Upper lobe of left lung (tissue), 4 donors: ENCODE measurements at regions not wholly inside any gene's neighbourhood (a gene's known extent, or its start where the extent isn't known, plus 50 kb on each side); places are given as distances from the start of the nearest gene placed in this dataset.

Experiments used
- EP300 ChIP-seq, 4 donors: sonication (generic); formaldehyde crosslinking; IDR thresholded peaks; one replicate each; pipeline ENCODE4 v1.5.1; 2017; ENCODE audit warnings: antibody characterized with exemption in 4 of 4, control low read depth in 2 of 4
- TF ChIP-seq, protein P1 (sequence below), 6 experiments: fragments of 450-650 bp in 4 of 6; fragments of 200-600 bp in 2 of 6; sonication (generic) in 2 of 6; IDR thresholded peaks; one replicate each; pipeline ENCODE4 v1.5.1; 2016 to 2019; ENCODE audit warnings: antibody characterized with exemption in 6 of 6

- TF ChIP-seq, protein P1, sequence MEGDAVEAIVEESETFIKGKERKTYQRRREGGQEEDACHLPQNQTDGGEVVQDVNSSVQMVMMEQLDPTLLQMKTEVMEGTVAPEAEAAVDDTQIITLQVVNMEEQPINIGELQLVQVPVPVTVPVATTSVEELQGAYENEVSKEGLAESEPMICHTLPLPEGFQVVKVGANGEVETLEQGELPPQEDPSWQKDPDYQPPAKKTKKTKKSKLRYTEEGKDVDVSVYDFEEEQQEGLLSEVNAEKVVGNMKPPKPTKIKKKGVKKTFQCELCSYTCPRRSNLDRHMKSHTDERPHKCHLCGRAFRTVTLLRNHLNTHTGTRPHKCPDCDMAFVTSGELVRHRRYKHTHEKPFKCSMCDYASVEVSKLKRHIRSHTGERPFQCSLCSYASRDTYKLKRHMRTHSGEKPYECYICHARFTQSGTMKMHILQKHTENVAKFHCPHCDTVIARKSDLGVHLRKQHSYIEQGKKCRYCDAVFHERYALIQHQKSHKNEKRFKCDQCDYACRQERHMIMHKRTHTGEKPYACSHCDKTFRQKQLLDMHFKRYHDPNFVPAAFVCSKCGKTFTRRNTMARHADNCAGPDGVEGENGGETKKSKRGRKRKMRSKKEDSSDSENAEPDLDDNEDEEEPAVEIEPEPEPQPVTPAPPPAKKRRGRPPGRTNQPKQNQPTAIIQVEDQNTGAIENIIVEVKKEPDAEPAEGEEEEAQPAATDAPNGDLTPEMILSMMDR (IDR thresholded peaks at IDR 0.05), result no peak
- TF ChIP-seq EP300 (IDR thresholded peaks at IDR 0.05), result no peak
Observed at GRCh38 chr18:77461062-77461688, 211.5 kb downstream of the GALR1 start.
